Fibroblast of lung (primary cell): ENCODE measurements at regions not wholly inside any gene's neighbourhood (a gene's known extent, or its start where the extent isn't known, plus 50 kb on each side); places are given as distances from the start of the nearest gene placed in this dataset.

Source experiments
- CTCF ChIP-seq, 2 donors: IDR thresholded peaks in 1 of 2; conservative IDR thresholded peaks in 1 of 2; 1 replicate in 1 of 2; 2 replicates in 1 of 2; pipeline ENCODE4 v1.5.1; 2011 to 2012; ENCODE audit warnings: low read length in 2 of 2, control low read depth in 1 of 2, inconsistent platforms in 1 of 2, low read depth in 1 of 2, mild to moderate bottlenecking in 1 of 2
- EZH2 ChIP-seq: IDR thresholded peaks from 2 replicates; pipeline ENCODE4 v1.5.1; 2012; ENCODE audit warnings: low read length, control low read depth, mild to moderate bottlenecking; ENCODE audit errors: missing control alignments

GRCh38 chr6:45772051-45772450 is 243.6 kb downstream of the CLIC5 start:
- TF ChIP-seq CTCF (conservative IDR thresholded peaks at IDR 0.05 in 1 of 2, IDR thresholded peaks at IDR 0.05 in 1 of 2; ENCODE audit: low read depth in 1 of 2, low read length in 2 of 2): no peak
- TF ChIP-seq EZH2: no peak
